HG03432 (cell line): ENCODE measurements at regions not wholly inside any gene's neighbourhood (a gene's known extent, or its start where the extent isn't known, plus 50 kb on each side); places are given as distances from the start of the nearest gene placed in this dataset.
"Not testable (repeated sequence)": the region's sequence is repeated elsewhere in the genome, so short reads cannot be mapped to it uniquely, and the experiment has no call there.

Experiments
- ATAC-seq: cut with Tn5 transposase; IDR thresholded peaks from one replicate; pipeline ENCODE4 v1.9.1; 2021; ENCODE audit warnings: mild to moderate bottlenecking, moderate library complexity; ENCODE audit not compliant: unreplicated experiment

DNA sequence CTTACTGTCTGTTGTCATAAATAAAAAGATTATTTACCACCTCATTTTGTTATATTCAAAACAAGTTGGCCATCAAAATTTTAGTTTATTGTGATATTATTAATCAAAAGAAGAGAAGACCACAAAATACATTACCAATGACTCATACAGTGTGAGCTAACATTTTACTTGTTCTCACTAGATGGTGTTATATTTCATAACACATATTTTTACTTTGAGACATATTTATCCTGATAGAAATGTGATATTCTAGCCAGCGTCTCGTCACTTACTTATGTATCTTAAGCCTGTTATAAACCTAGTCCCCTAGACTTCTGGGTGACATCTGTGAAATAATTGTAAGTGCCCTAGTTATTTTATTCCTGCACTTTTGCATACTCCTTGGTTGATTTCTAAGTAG is 263.2 kb downstream of the CDH7 start:
- ATAC-seq = no peak

DNA sequence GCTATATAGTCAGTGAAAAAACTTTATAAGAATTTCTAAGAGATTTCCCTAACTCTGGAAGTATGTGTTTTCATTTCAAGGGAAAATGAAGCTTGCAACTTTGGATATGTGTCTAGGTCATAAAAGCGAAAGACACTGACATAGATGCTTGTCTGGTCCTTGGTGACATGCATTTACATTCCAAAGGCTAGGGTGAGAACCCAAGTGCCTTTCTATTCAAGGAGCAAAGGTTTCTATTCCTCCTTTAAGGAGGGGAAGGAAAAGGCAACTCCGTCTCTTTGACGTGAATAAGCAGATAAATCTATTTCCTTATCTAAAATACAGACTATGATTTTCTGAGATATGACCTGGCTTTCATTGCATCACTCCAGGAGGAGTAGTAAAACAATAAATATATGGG is 261.1 kb downstream of the CDH7 start:
- no peak for ATAC-seq

DNA sequence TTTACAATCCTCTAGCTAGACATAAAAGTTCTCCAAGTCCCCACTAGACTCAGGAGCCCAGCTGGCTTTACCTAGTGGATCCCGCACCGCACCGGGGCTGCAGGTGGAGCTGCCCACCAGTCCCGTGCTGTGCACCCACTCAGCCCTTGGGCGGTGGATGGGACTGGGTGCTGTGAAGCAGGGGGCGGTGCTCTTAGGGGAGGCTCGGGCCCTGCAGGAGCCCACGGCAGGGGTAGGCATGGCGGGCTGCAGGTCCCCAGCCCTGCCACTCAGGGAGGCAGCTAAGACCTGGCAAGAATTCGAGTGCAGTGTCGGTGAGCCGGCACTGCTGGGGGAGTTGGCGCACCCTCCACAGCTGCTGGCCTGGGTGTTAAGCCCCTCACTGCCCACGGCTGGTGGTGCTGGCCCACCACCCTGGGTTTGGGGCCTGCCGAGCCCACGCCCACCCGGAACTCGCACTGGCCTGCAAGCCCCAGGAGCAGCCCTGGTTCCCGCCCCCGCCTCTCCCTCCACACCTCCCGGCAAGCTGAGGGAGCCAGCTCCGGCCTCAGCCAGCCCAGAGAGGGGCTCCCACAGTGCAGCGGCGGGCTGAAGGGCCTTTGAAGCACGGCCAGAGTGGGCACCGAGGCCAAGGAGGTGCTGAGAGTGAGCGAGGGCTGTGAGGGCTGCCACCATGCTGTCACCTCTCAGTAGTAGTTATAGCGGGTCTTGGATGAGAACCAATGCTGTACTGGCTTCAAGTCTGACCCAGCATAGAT is 255.2 kb downstream of the CDH7 start:
- no peak for ATAC-seq

DNA sequence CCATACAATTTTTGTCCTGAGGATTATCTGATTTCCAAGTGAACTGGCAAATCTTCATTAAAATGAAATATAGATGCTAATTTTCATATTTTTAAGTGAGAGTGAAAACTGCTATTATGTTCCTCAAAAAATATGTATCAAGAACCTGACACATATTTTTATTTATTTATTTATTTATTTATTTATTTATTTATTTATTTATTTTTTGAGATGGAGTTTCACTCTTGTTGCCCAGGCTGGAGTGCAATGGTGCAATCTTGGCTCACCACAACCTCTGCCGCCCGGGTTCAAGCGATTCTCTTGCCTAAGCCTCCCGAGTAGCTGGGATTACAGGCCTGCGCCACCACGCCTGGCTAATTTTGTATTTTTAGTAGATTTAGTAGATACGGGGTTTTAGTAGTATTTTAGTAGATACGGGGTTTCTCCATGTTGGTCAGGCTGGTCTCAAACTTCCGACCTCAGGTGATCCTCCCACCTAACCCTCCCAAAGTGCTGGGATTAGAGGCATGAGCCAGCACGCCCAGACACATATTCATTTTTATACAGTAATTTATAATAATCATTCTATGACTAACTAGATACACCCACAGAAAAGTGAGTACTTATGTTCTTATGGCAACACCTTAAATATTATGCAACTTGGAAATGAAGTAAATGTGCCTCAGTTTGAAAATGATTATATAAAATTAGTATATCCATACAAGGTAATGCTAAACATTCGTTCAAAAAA is 248.3 kb downstream of the CDH7 start:
- not testable (repeated sequence) for ATAC-seq

DNA sequence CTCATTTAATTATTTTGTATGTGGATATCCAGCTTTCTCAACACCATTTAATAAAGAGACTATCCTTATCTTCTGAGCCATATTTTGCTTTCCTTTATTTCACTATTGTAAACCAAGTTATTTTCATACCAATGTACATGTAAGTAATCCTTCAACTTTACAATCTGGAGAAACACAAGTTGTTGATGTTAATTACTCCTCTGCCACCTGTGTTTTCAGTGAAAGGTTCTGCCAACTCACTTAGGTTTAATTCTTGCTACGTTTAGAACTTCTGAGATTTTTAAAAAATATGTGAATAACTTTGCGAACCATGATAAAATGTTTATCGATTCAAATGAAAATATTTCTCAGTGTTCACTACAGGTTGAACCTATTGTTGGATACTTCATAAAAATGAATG is 244.4 kb downstream of the CDH7 start:
- no peak for ATAC-seq

DNA sequence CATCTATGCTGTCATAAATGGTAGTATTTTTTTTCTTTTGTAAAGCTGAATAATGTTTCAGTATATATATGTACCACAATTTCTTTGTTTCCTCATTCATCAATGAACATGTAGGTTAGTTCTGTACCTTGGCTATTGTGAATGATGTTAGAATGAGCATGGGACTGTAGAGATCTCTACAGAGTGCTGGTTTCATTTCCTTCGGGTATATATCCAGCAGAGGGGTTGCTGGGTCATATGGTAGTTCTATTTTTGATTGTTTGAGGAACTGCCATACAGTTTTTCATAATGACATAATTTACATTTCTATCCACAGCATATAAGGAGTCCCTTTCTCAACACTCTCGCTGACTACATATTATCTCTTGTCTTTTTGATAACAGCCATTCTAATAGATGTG is 243.5 kb downstream of the CDH7 start:
- no peak for ATAC-seq

DNA sequence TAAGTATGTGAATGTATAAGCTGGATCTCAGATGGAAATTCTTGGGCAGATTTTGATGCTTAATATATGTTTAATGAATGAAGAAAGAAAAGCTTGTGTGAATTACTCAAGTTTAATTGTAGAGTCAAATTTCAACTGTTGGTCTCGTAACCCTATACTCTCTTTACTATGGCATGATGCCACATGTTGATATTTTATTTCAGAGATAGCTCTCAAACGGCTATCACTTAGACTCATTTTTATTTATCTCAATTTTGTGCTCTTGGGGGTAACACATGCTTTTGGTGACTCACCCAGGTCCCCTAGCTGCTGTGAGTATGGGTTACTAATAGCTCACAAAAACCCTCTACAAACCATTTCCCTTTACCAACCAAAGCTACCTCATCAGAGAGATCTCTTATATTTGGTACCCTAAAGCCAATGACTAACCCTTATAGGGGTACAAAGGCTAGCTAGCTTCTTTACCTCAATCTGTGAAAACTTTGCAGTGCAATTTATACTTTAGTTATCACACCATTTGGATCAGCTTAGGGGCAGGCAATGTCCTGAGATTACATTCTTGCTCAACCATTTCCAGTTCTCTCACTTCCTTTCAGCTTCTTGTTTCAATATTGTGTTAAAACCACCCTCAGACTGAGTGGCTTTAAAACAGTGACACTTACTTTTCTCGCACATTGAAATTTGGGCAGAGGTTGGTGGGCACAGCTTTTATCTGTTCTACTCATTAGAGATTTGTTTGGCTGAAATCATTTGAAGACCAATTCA is 240.3 kb downstream of the CDH7 start:
- no peak for ATAC-seq

DNA sequence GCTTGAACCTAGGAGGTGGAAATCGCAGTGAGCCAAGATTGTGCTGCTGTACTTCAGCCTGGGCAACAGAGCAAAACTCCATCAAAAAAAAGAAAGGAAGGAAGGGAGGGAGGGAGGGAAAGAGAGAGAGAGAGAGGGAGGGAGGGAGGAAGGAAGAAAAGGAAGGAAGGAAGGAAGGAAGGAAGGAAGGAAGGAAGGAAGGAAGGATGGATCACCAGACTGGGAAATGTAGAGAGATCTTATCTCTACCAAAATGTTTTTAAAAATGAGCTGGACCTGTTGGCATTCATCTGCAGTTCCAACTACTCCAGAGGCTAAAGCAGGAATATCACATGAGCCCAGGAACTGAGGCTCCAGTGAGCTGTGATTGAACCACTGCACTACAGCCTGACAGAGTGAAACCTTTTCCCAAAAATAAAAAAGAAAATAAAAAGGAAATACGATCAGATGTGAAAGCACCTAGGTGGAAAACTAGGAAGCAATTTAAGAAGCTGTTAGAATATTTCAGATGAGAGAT is 239.4 kb downstream of the CDH7 start:
- ATAC-seq = no peak

DNA sequence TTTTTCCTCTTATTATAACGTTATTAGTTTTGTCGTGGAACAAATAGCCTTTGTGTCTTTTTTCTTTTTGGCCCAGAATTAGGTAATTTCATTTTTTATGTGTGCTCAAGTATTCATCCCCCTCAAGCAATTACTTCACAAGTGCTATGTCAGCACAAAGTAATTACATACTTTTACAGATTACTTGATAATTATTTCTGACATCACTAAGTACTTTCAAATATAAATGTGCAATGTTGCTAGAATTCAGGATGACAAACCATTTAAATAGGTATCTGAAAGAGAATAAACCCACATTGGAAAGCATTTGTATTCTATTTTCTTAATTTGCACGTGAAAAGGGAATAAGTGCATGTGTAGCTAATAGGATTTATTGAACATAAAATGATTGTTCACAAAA is 238.2 kb downstream of the CDH7 start:
- ATAC-seq = no peak

DNA sequence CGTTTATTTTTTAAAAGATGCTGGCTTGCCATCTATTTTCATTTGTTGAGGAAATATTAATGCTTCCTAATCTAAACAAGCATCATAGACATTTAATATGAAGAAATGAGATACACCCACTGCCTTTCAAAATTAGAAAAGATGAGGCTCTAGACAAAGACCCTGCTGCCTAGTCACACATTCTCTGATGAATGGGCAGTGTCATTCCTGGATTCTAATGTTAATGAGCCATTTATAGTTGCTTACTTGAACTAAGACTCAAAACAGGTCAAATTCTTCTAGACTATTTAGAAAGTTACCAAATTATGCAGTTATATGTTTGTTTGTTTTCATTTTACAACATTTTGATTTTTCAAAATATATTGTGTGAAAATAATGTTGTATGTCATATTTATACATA is 237.6 kb downstream of the CDH7 start:
- ATAC-seq = no peak

DNA sequence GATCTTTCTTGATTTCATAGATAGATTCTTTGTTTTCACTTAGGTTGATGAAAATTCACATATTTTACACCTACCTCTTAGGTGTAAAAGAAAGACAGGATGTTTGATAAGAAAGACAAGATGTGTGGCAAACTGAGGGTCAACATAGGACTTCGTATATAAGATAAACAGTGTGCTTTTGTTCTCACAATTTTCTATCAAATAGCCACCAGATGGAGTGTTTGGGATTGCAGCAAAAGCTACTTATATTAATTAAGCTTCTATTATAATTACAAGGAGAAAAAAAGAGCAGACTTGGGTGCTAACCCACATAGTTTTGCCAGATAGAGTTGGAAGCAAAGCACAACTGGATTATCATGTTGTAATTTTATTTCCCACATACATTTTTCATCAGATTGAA is 232.9 kb downstream of the CDH7 start:
- ATAC-seq = no peak

DNA sequence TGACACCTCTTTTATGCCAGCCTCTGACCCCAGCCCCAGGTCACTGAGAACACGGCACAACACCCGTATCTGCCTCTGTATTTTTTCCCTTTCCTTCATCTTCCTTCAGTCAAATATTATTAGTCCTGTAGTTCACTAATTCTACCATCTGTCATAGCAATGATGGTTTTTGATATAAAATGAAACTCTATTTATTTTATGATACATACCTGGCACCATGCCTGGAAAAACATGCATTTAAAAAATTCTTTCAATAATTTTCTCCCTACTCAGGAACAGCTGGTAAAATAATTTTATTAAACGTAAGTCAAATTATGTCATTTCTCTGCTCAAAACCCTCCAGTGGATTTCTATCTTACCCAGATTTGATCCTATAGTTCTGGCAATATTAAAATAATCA is 224.7 kb downstream of the CDH7 start:
- no peak for ATAC-seq

DNA sequence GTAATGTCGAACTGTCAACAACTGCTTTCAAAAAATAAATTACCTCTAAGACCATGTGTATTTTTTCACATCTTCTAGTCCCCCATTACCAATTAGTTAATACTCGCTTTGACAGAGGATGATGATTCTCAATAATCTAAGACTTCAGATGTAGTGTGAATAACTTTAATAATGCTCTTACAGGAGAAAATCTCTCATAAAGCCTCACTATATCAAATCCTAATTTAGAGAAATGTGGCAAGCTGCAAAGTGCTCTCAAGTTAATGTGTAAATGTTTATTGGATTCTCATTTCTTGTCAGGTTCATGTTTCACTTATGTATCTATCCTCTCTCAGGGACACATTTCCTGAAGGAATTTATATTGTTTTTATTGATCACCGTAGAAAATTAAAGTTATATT is 223.9 kb downstream of the CDH7 start:
- ATAC-seq = no peak

DNA sequence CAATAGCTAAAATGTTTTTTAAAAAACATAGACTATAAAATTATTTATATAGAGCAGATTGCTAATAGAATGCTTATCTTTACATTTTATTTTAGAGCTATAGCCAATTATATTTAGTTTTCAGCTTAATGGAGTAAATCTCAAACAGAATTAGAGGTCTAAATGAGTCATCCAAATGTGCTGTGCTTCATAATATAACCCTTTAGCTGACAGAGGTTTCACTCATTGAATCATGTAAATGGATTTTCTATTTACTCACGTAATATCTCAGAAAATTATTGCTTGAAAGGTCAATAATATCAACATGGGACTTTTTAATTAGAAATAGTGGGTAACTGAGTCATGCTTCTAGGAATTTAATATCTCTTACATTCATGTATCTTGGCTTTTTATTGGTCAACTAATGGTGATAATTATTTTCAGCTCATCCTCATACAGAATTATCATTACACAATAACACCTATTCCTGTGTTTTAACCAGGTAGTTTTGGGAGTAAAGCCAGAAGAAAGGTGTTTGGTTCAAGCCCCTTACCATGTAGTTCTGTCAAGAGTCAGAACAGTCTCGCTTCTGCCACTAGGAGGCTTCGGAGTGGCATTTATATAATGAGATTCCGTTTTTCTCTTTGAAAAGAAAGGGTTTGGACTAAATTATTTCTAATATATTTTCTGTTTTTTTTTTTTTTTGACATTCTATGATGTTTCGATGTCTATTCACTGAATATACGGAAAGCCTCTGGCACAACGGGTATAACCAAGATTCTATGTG is 217.6 kb downstream of the CDH7 start:
- no peak for ATAC-seq

DNA sequence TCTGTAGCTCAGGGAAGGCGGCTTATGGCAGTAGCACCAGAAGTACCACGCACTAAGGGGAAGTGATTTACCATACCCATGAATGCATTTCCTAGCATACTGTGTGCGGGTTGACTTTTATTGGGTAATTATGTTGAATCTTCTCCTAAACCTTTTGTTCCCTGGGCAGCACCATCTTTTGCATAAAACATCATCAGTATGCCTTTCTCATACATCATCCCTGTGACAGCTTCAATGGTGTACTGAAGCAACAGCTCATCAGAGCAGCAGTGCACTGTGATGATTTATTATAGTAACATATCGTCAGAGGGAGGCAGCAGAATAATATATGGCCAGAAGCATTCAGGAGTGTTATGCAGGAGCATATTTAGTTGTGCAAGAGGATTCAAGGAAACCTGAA is 204.9 kb downstream of the CDH7 start:
- ATAC-seq = no peak

DNA sequence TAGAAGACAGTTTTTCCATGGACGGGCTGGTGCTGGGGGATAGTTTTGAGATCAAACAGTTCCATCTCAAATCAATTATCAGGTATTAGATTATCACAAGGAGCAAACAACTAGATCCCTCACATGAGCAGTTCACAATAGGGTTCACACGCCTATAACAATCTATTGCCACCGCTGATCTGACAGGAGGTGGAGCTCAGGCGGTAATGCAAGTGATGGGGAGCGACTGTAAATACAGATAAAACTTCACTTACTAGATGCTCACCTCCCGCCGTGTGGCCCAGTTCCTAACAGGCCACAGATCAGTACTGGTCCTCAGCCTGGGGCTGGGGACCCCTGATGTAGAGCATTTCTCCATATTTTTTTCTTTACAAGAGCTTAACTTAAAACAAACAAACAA is 203.6 kb downstream of the CDH7 start:
- ATAC-seq = no peak

DNA sequence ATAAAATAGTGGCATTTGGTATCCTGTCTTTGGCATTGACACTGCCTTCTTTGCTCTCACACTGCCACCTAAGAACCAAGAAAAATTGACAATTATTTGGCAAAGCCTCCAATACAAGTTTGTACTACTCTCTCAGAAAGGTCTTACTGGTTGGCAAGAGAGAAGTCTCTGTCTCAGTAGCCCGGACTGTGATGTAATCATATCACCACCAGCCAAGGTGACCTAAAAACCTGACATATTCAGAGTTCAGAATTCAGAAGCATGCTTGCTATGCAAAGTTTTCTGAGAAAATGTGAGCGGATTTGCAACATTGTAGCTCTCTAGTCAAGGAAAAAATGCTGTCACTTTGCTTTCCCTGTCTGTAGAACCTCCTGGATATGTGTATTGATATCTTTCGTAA is 196.0 kb downstream of the CDH7 start:
- ATAC-seq = no peak

DNA sequence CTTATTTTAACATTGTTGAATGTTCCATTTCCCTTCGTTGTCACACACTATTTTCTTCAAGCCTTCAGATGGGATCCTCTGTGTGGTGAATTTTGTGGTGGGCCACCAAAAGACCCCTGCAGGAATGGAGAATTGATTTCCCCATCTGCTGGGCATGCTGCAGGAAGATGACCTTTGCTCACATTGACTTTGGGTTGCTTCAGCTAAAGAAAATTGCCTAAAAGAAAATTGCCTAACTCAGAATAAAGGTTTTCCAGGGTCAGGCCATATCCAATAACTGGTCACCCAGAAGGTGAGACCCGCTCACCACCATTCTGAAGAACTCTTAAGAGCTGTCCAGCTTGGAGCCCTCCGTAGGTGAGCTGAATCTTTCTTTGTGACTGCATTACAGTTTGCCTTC is 192.5 kb downstream of the CDH7 start:
- ATAC-seq = no peak

DNA sequence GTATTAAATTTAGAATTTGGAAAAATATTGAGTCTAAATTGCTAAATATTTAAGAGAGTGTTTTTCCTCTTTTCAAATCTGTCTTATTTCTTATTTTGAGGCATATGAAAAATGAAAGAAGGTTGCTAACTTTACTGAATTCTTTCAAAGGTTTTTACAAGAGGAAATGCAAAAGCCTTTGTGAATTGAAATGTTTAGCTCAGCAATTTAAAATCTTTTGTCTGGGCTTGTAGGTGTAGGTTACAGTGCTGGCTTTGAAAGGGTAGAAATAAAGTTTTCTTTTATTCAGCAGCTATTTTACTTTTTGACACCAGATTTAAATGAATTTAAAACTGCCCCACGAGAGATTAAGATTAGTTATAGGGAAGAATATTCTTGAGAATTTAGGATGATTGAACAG is 192.0 kb downstream of the CDH7 start:
- ATAC-seq = no peak

DNA sequence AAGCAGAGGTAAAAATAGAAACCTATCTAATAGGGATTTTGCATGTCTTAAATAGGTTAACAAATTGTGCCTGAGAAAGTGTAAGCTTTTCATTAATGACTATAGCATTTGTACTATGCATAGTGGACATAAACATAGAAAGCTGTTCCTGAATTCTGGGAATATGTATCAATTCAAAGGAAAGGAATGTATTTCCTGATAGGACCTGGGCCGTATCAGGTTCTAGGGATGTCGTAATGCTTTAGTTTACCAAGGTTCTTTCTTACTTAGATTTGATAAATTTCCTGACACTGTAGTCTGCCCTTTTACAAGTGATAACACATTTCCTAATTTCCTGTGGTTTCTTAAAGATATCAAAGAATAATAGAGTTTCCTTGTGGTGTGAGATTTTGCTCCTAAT is 191.3 kb downstream of the CDH7 start:
- ATAC-seq = no peak

DNA sequence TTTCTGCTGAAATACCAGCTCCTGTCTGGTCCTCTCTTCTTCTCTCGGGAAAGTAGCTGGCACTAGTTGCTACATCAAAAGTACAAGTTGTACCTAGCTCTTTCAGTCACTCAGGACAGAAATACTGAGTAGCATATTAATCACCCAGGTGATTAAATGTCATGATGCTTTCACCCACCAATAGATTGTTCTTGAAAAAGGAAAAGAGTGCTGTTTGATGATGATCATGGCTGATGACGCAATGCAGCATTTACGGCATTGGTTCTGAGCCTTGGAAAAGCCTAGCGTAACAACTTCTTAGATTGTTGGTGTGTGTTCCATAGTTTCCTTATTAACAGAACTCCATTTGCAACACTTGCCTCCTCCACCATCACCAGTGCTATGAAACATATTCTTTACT is 190.7 kb downstream of the CDH7 start:
- ATAC-seq = no peak
